ENCODE measurements at regions not wholly inside any gene's neighbourhood (a gene's known extent, or its start where the extent isn't known, plus 50 kb on each side); places are given as distances from the start of the nearest gene placed in this dataset.
A peak's percentile ranks its signal among the peaks of the same experiment; 100 is the strongest.

- no peak for DNase-seq (ENCODE audit: low spot score in 2 of 2)
- Histone ChIP-seq H3K9me3 (no peaks in the 10 kb centered on the region), H3K4me3 (no peak overlapping the region), H3K36me3 (no peaks in the 10 kb centered on the region), H3K27me3 (no peaks in the 10 kb centered on the region), H3K4me1 (no peaks in the 10 kb centered on the region), H3K27ac (no peak overlapping the region)
- intact Hi-C loops (cut with DNase I): no loop called here
- TF ChIP-seq CTCF (IDR thresholded peaks at IDR 0.05): no peak
These were observed 622.3 kb downstream of the PTPRU start for GRCh38 chr1:29858646-29859045.

- H3K36me3 ChIP-seq: no peaks in the 10 kb centered on the region
- no peaks in the 10 kb centered on the region for H3K4me1 ChIP-seq
- no peak overlapping the region for H3K4me3 ChIP-seq
- DNase-seq (ENCODE audit: low spot score in 2 of 2): peak in 1 of 2 donors; percentile 46
- no peak overlapping the region for H3K27ac ChIP-seq
- H3K9me3 ChIP-seq: no peaks in the 10 kb centered on the region
- H3K27me3 ChIP-seq: no peaks in the 10 kb centered on the region
- TF ChIP-seq CTCF (IDR thresholded peaks at IDR 0.05): no peak
- intact Hi-C loops (cut with DNase I): no loop called here
These were observed 620.2 kb downstream of the PTPRU start for GRCh38 chr1:29856340-29857114.

- Histone ChIP-seq H3K36me3 (no peaks in the 10 kb centered on the region), H3K9me3 (no peaks in the 10 kb centered on the region), H3K4me3 (no peak overlapping the region), H3K27ac (no peak overlapping the region), H3K27me3 (no peaks in the 10 kb centered on the region), H3K4me1 (no peaks in the 10 kb centered on the region)
- no peak for TF ChIP-seq CTCF (IDR thresholded peaks at IDR 0.05)
- intact Hi-C loops (cut with DNase I): no loop called here
- DNase-seq (ENCODE audit: low spot score in 2 of 2): peak in 1 of 2 donors; percentile 16
These were observed 619.3 kb downstream of the PTPRU start for GRCh38 chr1:29855561-29856160.

GRCh38 chr1:29854700-29855276, 618.5 kb downstream of the PTPRU start:
- Histone ChIP-seq H3K36me3 (no peaks in the 10 kb centered on the region), H3K27ac (no peak overlapping the region), H3K9me3 (no peaks in the 10 kb centered on the region), H3K27me3 (no peaks in the 10 kb centered on the region), H3K4me1 (no peaks in the 10 kb centered on the region), H3K4me3 (no peak overlapping the region)
- DNase-seq (ENCODE audit: low spot score in 2 of 2): peak in 1 of 2 donors; percentile 18
- no peak for TF ChIP-seq CTCF (IDR thresholded peaks at IDR 0.05)
- intact Hi-C loops (cut with DNase I): no loop called here

GRCh38 chr1:29853716-29854330, 617.5 kb downstream of the PTPRU start:
- intact Hi-C loops (cut with DNase I): no loop called here
- Histone ChIP-seq H3K27ac (no peak overlapping the region), H3K27me3 (no peaks in the 10 kb centered on the region), H3K4me3 (no peak overlapping the region), H3K4me1 (no peaks in the 10 kb centered on the region), H3K36me3 (no peaks in the 10 kb centered on the region), H3K9me3 (no peaks in the 10 kb centered on the region)
- DNase-seq (ENCODE audit: low spot score in 2 of 2): peak in 1 of 2 donors; percentile 28
- TF ChIP-seq CTCF (IDR thresholded peaks at IDR 0.05): no peak
